Liver (tissue), 3 donors: ENCODE measurements at regions not wholly inside any gene's neighbourhood (a gene's known extent, or its start where the extent isn't known, plus 50 kb on each side); places are given as distances from the start of the nearest gene placed in this dataset.

ENCODE experiments used
- CTCF ChIP-seq: fragments of 150-350 bp; IDR thresholded peaks from 2 replicates; pipeline ENCODE4 v1.5.1; 2017; ENCODE audit warnings: improper control_type of control experiment, low read depth, low read length; ENCODE audit not compliant: missing input control
- EGR1 ChIP-seq, 2 donors: IDR thresholded peaks; 2 replicates each; pipeline ENCODE4 v1.6.1; 2016 to 2018; ENCODE audit warnings: antibody characterized with exemption in 2 of 2, low read depth in 2 of 2
- MAX ChIP-seq: IDR thresholded peaks from 2 replicates; pipeline ENCODE4 v1.6.1; 2016; ENCODE audit warnings: antibody characterized with exemption
- RAD21 ChIP-seq, 2 donors: IDR thresholded peaks; 2 replicates each; pipeline ENCODE4 v1.6.1; 2016; ENCODE audit warnings: antibody characterized with exemption in 2 of 2, mild to moderate bottlenecking in 2 of 2
- REST ChIP-seq: IDR thresholded peaks from 2 replicates; pipeline ENCODE4 v1.6.1; 2016; ENCODE audit warnings: antibody characterized with exemption, mild to moderate bottlenecking
- RXRA ChIP-seq, 2 donors: IDR thresholded peaks; 2 replicates each; pipeline ENCODE4 v1.6.1; 2017 to 2018; ENCODE audit warnings: antibody characterized with exemption in 2 of 2, mild to moderate bottlenecking in 1 of 2
- YY1 ChIP-seq: IDR thresholded peaks from 2 replicates; pipeline ENCODE4 v1.6.1; 2016; ENCODE audit warnings: antibody characterized with exemption, mild to moderate bottlenecking
- donor health status: healthy.
- donor health status: healthy.

- TF ChIP-seq CTCF = no peak
- no peak for TF ChIP-seq REST
- no peak for TF ChIP-seq MAX
- no peak for TF ChIP-seq RAD21 (IDR thresholded peaks at IDR 0.05)
- TF ChIP-seq EGR1 (IDR thresholded peaks at IDR 0.05; ENCODE audit: low read depth in 2 of 2) = no peak
- TF ChIP-seq RXRA (IDR thresholded peaks at IDR 0.05) = peak in 1 of 2 donors; percentile 10
- no peak for TF ChIP-seq YY1
Measured at GRCh38 chr7:131087756-131088658, 239.7 kb upstream of the MKLN1 start.
